Suprapubic skin (tissue), 4 donors: ENCODE measurements at regions not wholly inside any gene's neighbourhood (a gene's known extent, or its start where the extent isn't known, plus 50 kb on each side); places are given as distances from the start of the nearest gene placed in this dataset.

ENCODE experiments used
- EP300 ChIP-seq: sonication (generic); formaldehyde crosslinking; IDR thresholded peaks from one replicate; pipeline ENCODE4 v1.6.1; 2017; ENCODE audit warnings: antibody characterized with exemption
- POLR2A ChIP-seq, 2 donors: fragments of 450-650 bp; IDR thresholded peaks; one replicate each; pipeline ENCODE4 v1.6.1; 2017; ENCODE audit warnings: antibody characterized with exemption in 2 of 2, mild to moderate bottlenecking in 2 of 2, moderate library complexity in 2 of 2
- POLR2AphosphoS5 ChIP-seq, 3 donors: sonication (generic); formaldehyde crosslinking; IDR thresholded peaks; one replicate each; pipeline ENCODE4 v1.6.1; 2017; ENCODE audit warnings: antibody characterized with exemption in 3 of 3
- TF ChIP-seq, protein P1 (sequence below), 2 donors: fragments of 200-600 bp in 1 of 2; fragments of 450-650 bp in 1 of 2; sonication (generic) in 1 of 2; IDR thresholded peaks; one replicate each; pipeline ENCODE4 v1.5.1; 2016 to 2019; ENCODE audit warnings: antibody characterized with exemption in 2 of 2, mild to moderate bottlenecking in 1 of 2, moderate library complexity in 1 of 2

GRCh38 chr12:93176165-93176564, 201.6 kb upstream of the NUDT4 start:
- TF ChIP-seq, protein P1, sequence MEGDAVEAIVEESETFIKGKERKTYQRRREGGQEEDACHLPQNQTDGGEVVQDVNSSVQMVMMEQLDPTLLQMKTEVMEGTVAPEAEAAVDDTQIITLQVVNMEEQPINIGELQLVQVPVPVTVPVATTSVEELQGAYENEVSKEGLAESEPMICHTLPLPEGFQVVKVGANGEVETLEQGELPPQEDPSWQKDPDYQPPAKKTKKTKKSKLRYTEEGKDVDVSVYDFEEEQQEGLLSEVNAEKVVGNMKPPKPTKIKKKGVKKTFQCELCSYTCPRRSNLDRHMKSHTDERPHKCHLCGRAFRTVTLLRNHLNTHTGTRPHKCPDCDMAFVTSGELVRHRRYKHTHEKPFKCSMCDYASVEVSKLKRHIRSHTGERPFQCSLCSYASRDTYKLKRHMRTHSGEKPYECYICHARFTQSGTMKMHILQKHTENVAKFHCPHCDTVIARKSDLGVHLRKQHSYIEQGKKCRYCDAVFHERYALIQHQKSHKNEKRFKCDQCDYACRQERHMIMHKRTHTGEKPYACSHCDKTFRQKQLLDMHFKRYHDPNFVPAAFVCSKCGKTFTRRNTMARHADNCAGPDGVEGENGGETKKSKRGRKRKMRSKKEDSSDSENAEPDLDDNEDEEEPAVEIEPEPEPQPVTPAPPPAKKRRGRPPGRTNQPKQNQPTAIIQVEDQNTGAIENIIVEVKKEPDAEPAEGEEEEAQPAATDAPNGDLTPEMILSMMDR (IDR thresholded peaks at IDR 0.05) = no peak
- TF ChIP-seq POLR2AphosphoS5 (IDR thresholded peaks at IDR 0.05) = no peak
- TF ChIP-seq POLR2A (IDR thresholded peaks at IDR 0.05) = no peak
- TF ChIP-seq EP300 = no peak
